ENCODE measurements at regions not wholly inside any gene's neighbourhood (a gene's known extent, or its start where the extent isn't known, plus 50 kb on each side); places are given as distances from the start of the nearest gene placed in this dataset.

GRCh38 chr5:107324071-107324470 is 346.7 kb downstream of the EFNA5 start:
- TF ChIP-seq CTCF (IDR thresholded peaks at IDR 0.05; ENCODE audit: low read depth, low read length) (no peak), EZH2phosphoT487 (IDR thresholded peaks at IDR 0.05; ENCODE audit: low read depth) (no peak)
